ENCODE measurements at regions not wholly inside any gene's neighbourhood (a gene's known extent, or its start where the extent isn't known, plus 50 kb on each side); places are given as distances from the start of the nearest gene placed in this dataset.

DNA sequence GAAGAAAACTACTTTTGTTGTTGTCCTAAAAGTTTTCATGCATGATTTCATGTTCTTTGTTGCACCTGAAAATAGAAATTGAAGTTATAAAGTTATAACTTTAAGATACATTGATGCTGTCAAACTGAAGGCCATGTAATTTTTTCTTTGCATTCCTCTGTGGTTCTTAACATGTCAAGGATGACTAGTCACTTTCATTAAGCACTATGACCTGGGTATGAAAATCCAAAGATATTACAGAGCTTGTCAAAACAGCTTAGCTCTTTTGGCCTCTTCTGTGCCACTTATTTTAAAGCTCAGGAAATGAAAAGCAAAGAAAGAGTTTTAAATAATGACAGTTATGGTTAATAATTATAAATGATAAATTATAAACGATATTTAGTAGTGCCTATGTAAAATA lies 241.6 kb upstream of the CACNA2D1 start:
- TF ChIP-seq, protein P1, sequence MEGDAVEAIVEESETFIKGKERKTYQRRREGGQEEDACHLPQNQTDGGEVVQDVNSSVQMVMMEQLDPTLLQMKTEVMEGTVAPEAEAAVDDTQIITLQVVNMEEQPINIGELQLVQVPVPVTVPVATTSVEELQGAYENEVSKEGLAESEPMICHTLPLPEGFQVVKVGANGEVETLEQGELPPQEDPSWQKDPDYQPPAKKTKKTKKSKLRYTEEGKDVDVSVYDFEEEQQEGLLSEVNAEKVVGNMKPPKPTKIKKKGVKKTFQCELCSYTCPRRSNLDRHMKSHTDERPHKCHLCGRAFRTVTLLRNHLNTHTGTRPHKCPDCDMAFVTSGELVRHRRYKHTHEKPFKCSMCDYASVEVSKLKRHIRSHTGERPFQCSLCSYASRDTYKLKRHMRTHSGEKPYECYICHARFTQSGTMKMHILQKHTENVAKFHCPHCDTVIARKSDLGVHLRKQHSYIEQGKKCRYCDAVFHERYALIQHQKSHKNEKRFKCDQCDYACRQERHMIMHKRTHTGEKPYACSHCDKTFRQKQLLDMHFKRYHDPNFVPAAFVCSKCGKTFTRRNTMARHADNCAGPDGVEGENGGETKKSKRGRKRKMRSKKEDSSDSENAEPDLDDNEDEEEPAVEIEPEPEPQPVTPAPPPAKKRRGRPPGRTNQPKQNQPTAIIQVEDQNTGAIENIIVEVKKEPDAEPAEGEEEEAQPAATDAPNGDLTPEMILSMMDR (conservative IDR thresholded peaks at IDR 0.05; ENCODE audit: low read depth in 2 of 2) = no peak
- TF ChIP-seq EZH2phosphoT487 (IDR thresholded peaks at IDR 0.05; ENCODE audit: unreplicated experiment) (no peak), EZH2 (IDR thresholded peaks at IDR 0.05; ENCODE audit: low read depth, unreplicated experiment) (no peak)

Measured in GM23338 (cell line).